ENCODE measurements at regions not wholly inside any gene's neighbourhood (a gene's known extent, or its start where the extent isn't known, plus 50 kb on each side); places are given as distances from the start of the nearest gene placed in this dataset.

DNA sequence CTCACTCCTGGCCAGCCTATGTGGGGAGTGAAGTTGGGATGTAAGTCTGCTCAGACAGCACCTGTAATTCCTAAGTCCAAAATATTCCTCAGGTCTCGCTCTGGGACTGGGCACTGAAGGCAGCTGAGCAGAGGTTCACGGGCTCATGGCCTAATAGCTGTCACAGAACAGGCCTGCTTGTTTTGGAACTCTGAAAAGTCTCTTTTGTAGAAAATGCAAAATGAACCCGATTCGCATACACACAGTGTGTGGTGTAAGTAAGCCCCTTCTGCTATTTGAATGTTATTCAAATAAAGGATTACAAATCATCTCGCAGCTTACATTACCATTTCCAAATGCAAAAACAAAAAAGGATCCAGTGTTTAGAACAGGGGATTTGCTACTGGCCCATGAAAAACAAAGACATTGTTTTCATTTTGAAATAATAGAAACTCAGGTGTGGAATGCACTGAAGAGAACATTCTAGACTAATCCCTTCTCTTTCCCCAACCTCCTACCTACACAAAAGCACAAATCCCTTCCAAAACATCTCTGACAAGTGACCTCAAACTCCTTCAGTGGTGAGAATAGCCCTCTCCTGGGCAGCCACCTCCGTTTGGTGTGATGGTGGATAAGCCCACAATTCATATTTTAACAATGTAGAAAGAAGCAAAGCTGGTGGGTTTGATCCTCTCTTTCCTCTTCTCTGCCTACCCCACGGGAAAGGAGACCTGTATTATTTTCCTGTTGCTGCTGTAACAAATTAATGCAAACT is 118.3 kb upstream of the NCK2 start:
- TF ChIP-seq CTCF (conservative IDR thresholded peaks at IDR 0.05; ENCODE audit: low read depth, low read length): no peak
- TF ChIP-seq EZH2 (IDR thresholded peaks at IDR 0.05; ENCODE audit: borderline replicate concordance, low read depth, low read length, poor library complexity, severe bottlenecking): no peak
